HCT116 (cell line): ENCODE measurements at regions not wholly inside any gene's neighbourhood (a gene's known extent, or its start where the extent isn't known, plus 50 kb on each side); places are given as distances from the start of the nearest gene placed in this dataset.

Source experiments
- ATAC-seq: fragments of 200-7000 bp; cut with Tn5 transposase; 2 replicates; pipeline ENCODE4 v1.9.1; 2020; ENCODE audit warnings: mild to moderate bottlenecking, moderate library complexity
- BruUV-seq: library from RNA; stranded (reverse); fragments of 400-500 nt; replicated peaks from 2 replicates; lab custom pipeline; 2021; lab: Mats Ljungman, UMichigan
- CTCF ChIA-PET: fragments of 300-600 bp; sonication (Branson Sonifier 250); formaldehyde crosslinking; loops from one replicate; lab custom pipeline; 2021; ENCODE audit warnings: antibody characterized with exemption; lab: Charles Lee
- POLR2A ChIA-PET: fragments of 300-600, 350-600 bp; sonication (Branson Sonifier 250); formaldehyde crosslinking; loops from one replicate; lab custom pipeline; 2021; ENCODE audit warnings: antibody characterized with exemption; lab: Charles Lee
- RAD21 ChIA-PET, 2 experiments: fragments of 300-600 bp; sonication (Branson Sonifier 250); formaldehyde crosslinking; loops; one replicate each; lab custom pipeline; 2023; ENCODE audit warnings: low total read pairs in 2 of 2; ENCODE audit not compliant: uncharacterized antibody in 2 of 2, unreplicated experiment in 2 of 2, low non-redundant PET in 1 of 2; lab: Charles Lee
- DNase-seq: peaks from one replicate; pipeline ENCODE4 v3.0.0-alpha.2; 2010; ENCODE audit warnings: low read depth, low spot score
- H2AFZ ChIP-seq: fragments of 200-600 bp; shearing (Covaris generic), sonication (generic); 2 replicates; pipeline ENCODE4 v1.6.1; 2017; ENCODE audit warnings: low read depth, mixed run types, mixed read lengths, antibody characterized with exemption, low read length; ENCODE audit not compliant: poor library complexity, severe bottlenecking
- H3K27ac ChIP-seq: 2 replicates; pipeline ENCODE4 v1.5.1; 2012; ENCODE audit warnings: low read depth, low read length
- H3K27me3 ChIP-seq: fragments of 200-600 bp; sonication (generic); 2 replicates; pipeline ENCODE4 v1.6.1; 2016; ENCODE audit warnings: mixed run types, low read length, mixed read lengths; ENCODE audit not compliant: insufficient read depth
- H3K36me3 ChIP-seq, 2 experiments: fragments of 200-500 bp in 1 of 2; fragments of 200-600 bp in 1 of 2; sonication (Bioruptor generic) in 1 of 2; sonication (generic) in 1 of 2; 2 replicates each; pipeline versions ENCODE4 v1.5.1 to v1.6.1; 2014 to 2016; ENCODE audit warnings: low read length in 2 of 2, inconsistent platforms in 1 of 2, mixed read lengths in 1 of 2, mixed run types in 1 of 2; ENCODE audit not compliant: insufficient read depth in 2 of 2, control insufficient read depth in 1 of 2
- H3K4me1 ChIP-seq, 2 experiments: fragments of 200-600 bp in 1 of 2; sonication (generic) in 1 of 2; 2 replicates each; pipeline versions ENCODE4 v1.5.1 to v1.6.1; 2012 to 2017; ENCODE audit warnings: low read length in 2 of 2, inconsistent platforms in 1 of 2, mild to moderate bottlenecking in 1 of 2, mixed read lengths in 1 of 2, mixed run types in 1 of 2, moderate library complexity in 1 of 2; ENCODE audit not compliant: insufficient read depth in 2 of 2, control insufficient read depth in 1 of 2
- H3K4me2 ChIP-seq: fragments of 200-600 bp; sonication (generic); 2 replicates; pipeline ENCODE4 v1.6.1; 2017; ENCODE audit warnings: mixed run types, low read length, mixed read lengths
- H3K4me3 ChIP-seq, 2 experiments: fragments of 200-600 bp in 1 of 2; sonication (generic) in 1 of 2; replicated peaks in 1 of 2; 2 replicates each; pipeline ENCODE4 v1.5.1; 2011 to 2016; ENCODE audit warnings: low read length in 2 of 2, control low read depth in 1 of 2, low read depth in 1 of 2, mild to moderate bottlenecking in 1 of 2, mixed read lengths in 1 of 2, mixed run types in 1 of 2
- H3K79me2 ChIP-seq: fragments of 200-600 bp; sonication (generic); 2 replicates; pipeline ENCODE4 v1.6.1; 2017; ENCODE audit warnings: mild to moderate bottlenecking, mixed run types, low read length, moderate library complexity, mixed read lengths; ENCODE audit not compliant: insufficient read depth
- H3K9ac ChIP-seq: fragments of 200-600 bp; sonication (generic); 2 replicates; pipeline ENCODE4 v1.6.1; 2016; ENCODE audit warnings: low read length, mixed read lengths
- H3K9me2 ChIP-seq: fragments of 200-600 bp; sonication (generic), shearing (Covaris generic); 2 replicates; pipeline ENCODE4 v1.6.1; 2017; ENCODE audit warnings: mixed run types, mild to moderate bottlenecking, moderate library complexity; ENCODE audit not compliant: insufficient read depth
- H3K9me3 ChIP-seq, 2 experiments: fragments of 200-500 bp in 1 of 2; fragments of 200-600 bp in 1 of 2; sonication (Bioruptor generic) in 1 of 2; sonication (generic) in 1 of 2; 2 replicates each; pipeline ENCODE4 v1.6.1; 2014 to 2017; ENCODE audit warnings: low read length in 2 of 2, mixed read lengths in 2 of 2, inconsistent platforms in 1 of 2, low read depth in 1 of 2, mild to moderate bottlenecking in 1 of 2, mixed run types in 1 of 2, moderate library complexity in 1 of 2; ENCODE audit not compliant: control insufficient read depth in 1 of 2, insufficient read depth in 1 of 2
- H4K20me1 ChIP-seq: fragments of 200-600 bp; sonication (generic), shearing (Covaris generic); 2 replicates; pipeline ENCODE4 v1.6.1; 2017; ENCODE audit warnings: mixed run types, mild to moderate bottlenecking, moderate library complexity; ENCODE audit not compliant: insufficient read depth
- ATF3 ChIP-seq: IDR thresholded peaks from 2 replicates; pipeline ENCODE4 v1.6.1; 2012
- CTCF ChIP-seq, 3 experiments: fragments of 200-600 bp in 1 of 3; sonication (generic) in 1 of 3; IDR thresholded peaks in 2 of 3; conservative IDR thresholded peaks in 1 of 3; 2 replicates each; pipeline ENCODE4 v1.5.1; 2012 to 2017; ENCODE audit warnings: low read depth in 2 of 3, low read length in 2 of 3, antibody characterized with exemption in 1 of 3, borderline replicate concordance in 1 of 3, control low read depth in 1 of 3, mild to moderate bottlenecking in 1 of 3, mixed read lengths in 1 of 3, mixed run types in 1 of 3, moderate library complexity in 1 of 3; ENCODE audit not compliant: insufficient read depth in 1 of 3
- EGR1 ChIP-seq: IDR thresholded peaks from 2 replicates; pipeline ENCODE4 v1.6.1; 2012; ENCODE audit warnings: low read depth
- EZH2phosphoT487 ChIP-seq: fragments of 200-600 bp; IDR thresholded peaks from 2 replicates; pipeline ENCODE4 v1.6.1; 2018; ENCODE audit warnings: antibody characterized with exemption, borderline replicate concordance
- JUND ChIP-seq: IDR thresholded peaks from 2 replicates; pipeline ENCODE4 v1.6.1; 2012
- MAX ChIP-seq: IDR thresholded peaks from 2 replicates; pipeline ENCODE4 v1.6.1; 2012
- POLR2A ChIP-seq: IDR thresholded peaks from 2 replicates; pipeline ENCODE4 v1.7.0; 2011; ENCODE audit warnings: borderline replicate concordance; ENCODE audit not compliant: insufficient read depth, insufficient read length; ENCODE audit errors: extremely low read depth
- SRF ChIP-seq: IDR thresholded peaks from 2 replicates; pipeline ENCODE4 v1.6.1; 2012; ENCODE audit warnings: low read depth
- YY1 ChIP-seq: IDR thresholded peaks from 2 replicates; pipeline ENCODE4 v1.6.1; 2011; ENCODE audit warnings: low read length, low read depth, moderate library complexity, mild to moderate bottlenecking; ENCODE audit not compliant: insufficient replicate concordance; ENCODE audit errors: extremely low read depth
- ZFX ChIP-seq: fragments of 450-650 bp; IDR thresholded peaks from 2 replicates; pipeline ENCODE4 v1.6.1; 2017
- ZNF274 ChIP-seq: fragments of 200-500 bp; sonication (Bioruptor generic); IDR thresholded peaks from 2 replicates; pipeline ENCODE4 v1.6.1; 2014; ENCODE audit warnings: mild to moderate bottlenecking, low read depth, low read length, inconsistent platforms
- intact Hi-C: fragments of 100-400 bp; cut with micrococcal nuclease; formaldehyde crosslinking; loops from 2 replicates; pipeline ENCODE4 v1.10.0; 2022

- no peak for TF ChIP-seq CTCF (IDR thresholded peaks at IDR 0.05 in 2 of 3, conservative IDR thresholded peaks at IDR 0.05 in 1 of 3; ENCODE audit: borderline replicate concordance in 1 of 3, insufficient read depth in 1 of 3, low read depth in 2 of 3, low read length in 2 of 3)
- TF ChIP-seq SRF = no peak
- TF ChIP-seq EGR1 = no peak
- TF ChIP-seq EZH2phosphoT487 = no peak
These were observed 255.3 kb downstream of the ICE1 start (continued) for GRCh38 chr5:5677738-5678137.

GRCh38 chr5:5676218-5676617 lies 253.7 kb downstream of the ICE1 start:
- DNase-seq = no peak
- Histone ChIP-seq H3K4me1 (no peaks in the 10 kb centered on the region), H3K27me3 (0 out of 2 replicates have a peak, but pooled peaks cover 2% of the 10 kb centered on the region), H3K9me2 (no peaks in the 10 kb centered on the region), H3K36me3 (no peaks in the 10 kb centered on the region), H3K9ac (no peak overlapping the region), H2AFZ (no peak overlapping the region), H3K4me3 (no peak overlapping the region), H3K79me2 (no peaks in the 10 kb centered on the region), H3K9me3 (no peaks in the 10 kb centered on the region), H3K4me2 (no peak overlapping the region), H3K27ac (no peak overlapping the region), H4K20me1 (no peaks in the 10 kb centered on the region)
- no peak for ATAC-seq
- ChIA-PET CTCF (no interaction called here), POLR2A (no interaction called here), RAD21 (no interaction called here)
- no TSS peak for BruUV-seq
- intact Hi-C loops = no loop called here
- TF ChIP-seq ZNF274 = no peak
- TF ChIP-seq YY1 = no peak
- TF ChIP-seq ATF3 = no peak
- TF ChIP-seq ZFX = no peak
- no peak for TF ChIP-seq JUND
- TF ChIP-seq POLR2A = no peak
- no peak for TF ChIP-seq MAX
